Liver (tissue), 3 donors: ENCODE measurements at regions not wholly inside any gene's neighbourhood (a gene's known extent, or its start where the extent isn't known, plus 50 kb on each side); places are given as distances from the start of the nearest gene placed in this dataset.

Experiments used
- EGR1 ChIP-seq, 2 donors: IDR thresholded peaks; 2 replicates each; pipeline ENCODE4 v1.6.1; 2016 to 2018; ENCODE audit warnings: antibody characterized with exemption in 2 of 2, low read depth in 2 of 2
- FOXA1 ChIP-seq: IDR thresholded peaks from 2 replicates; pipeline ENCODE4 v1.6.1; 2016; ENCODE audit warnings: antibody characterized with exemption
- HNF4A ChIP-seq, 2 donors: conservative IDR thresholded peaks; 2 replicates each; pipeline ENCODE4 v1.6.1; 2016; ENCODE audit warnings: antibody characterized with exemption in 2 of 2, mild to moderate bottlenecking in 2 of 2
- JUND ChIP-seq, 2 donors: IDR thresholded peaks; 2 replicates each; pipeline ENCODE4 v1.6.1; 2016; ENCODE audit warnings: antibody characterized with exemption in 2 of 2
- MAX ChIP-seq: IDR thresholded peaks from 2 replicates; pipeline ENCODE4 v1.6.1; 2016; ENCODE audit warnings: antibody characterized with exemption
- RAD21 ChIP-seq, 2 donors: IDR thresholded peaks; 2 replicates each; pipeline ENCODE4 v1.6.1; 2016; ENCODE audit warnings: antibody characterized with exemption in 2 of 2, mild to moderate bottlenecking in 2 of 2
- RXRA ChIP-seq, 2 donors: IDR thresholded peaks; 2 replicates each; pipeline ENCODE4 v1.6.1; 2017 to 2018; ENCODE audit warnings: antibody characterized with exemption in 2 of 2, mild to moderate bottlenecking in 1 of 2
- SP1 ChIP-seq: IDR thresholded peaks from 2 replicates; pipeline ENCODE4 v1.6.1; 2018; ENCODE audit warnings: antibody characterized with exemption, mild to moderate bottlenecking
- TF ChIP-seq, protein P1 (sequence below): IDR thresholded peaks from 2 replicates; pipeline ENCODE4 v1.6.1; 2016; ENCODE audit warnings: antibody characterized with exemption, mild to moderate bottlenecking
- TF ChIP-seq, protein P2 (sequence below): fragments of 150-350 bp; IDR thresholded peaks from 2 replicates; pipeline ENCODE4 v1.5.1; 2017; ENCODE audit warnings: improper control_type of control experiment, low read depth, low read length; ENCODE audit not compliant: missing input control
- donor health status: healthy.
- donor health status: healthy.

DNA sequence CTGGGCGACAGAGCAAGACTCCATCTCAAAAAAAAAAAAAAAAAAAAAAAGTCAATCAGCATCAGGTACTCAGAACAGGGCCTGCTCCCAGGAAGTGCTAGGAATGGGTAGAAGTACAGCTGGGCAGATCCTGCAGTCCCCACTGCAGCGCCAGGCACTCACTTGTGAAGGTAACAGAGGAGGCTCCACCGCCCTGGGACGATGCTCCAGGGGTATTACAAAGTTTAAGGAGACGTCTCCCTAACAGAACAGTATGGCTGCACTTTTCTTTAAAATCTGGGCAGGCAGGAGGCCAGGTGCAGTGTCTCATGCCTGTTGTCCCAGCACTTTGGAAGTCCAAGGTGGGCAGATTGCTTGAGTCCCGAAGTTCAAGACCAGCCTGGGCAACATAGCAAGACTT is 1449.0 kb downstream of the BRD1 start:
- TF ChIP-seq, protein P1, sequence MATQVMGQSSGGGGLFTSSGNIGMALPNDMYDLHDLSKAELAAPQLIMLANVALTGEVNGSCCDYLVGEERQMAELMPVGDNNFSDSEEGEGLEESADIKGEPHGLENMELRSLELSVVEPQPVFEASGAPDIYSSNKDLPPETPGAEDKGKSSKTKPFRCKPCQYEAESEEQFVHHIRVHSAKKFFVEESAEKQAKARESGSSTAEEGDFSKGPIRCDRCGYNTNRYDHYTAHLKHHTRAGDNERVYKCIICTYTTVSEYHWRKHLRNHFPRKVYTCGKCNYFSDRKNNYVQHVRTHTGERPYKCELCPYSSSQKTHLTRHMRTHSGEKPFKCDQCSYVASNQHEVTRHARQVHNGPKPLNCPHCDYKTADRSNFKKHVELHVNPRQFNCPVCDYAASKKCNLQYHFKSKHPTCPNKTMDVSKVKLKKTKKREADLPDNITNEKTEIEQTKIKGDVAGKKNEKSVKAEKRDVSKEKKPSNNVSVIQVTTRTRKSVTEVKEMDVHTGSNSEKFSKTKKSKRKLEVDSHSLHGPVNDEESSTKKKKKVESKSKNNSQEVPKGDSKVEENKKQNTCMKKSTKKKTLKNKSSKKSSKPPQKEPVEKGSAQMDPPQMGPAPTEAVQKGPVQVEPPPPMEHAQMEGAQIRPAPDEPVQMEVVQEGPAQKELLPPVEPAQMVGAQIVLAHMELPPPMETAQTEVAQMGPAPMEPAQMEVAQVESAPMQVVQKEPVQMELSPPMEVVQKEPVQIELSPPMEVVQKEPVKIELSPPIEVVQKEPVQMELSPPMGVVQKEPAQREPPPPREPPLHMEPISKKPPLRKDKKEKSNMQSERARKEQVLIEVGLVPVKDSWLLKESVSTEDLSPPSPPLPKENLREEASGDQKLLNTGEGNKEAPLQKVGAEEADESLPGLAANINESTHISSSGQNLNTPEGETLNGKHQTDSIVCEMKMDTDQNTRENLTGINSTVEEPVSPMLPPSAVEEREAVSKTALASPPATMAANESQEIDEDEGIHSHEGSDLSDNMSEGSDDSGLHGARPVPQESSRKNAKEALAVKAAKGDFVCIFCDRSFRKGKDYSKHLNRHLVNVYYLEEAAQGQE: no peak
- TF ChIP-seq, protein P2, sequence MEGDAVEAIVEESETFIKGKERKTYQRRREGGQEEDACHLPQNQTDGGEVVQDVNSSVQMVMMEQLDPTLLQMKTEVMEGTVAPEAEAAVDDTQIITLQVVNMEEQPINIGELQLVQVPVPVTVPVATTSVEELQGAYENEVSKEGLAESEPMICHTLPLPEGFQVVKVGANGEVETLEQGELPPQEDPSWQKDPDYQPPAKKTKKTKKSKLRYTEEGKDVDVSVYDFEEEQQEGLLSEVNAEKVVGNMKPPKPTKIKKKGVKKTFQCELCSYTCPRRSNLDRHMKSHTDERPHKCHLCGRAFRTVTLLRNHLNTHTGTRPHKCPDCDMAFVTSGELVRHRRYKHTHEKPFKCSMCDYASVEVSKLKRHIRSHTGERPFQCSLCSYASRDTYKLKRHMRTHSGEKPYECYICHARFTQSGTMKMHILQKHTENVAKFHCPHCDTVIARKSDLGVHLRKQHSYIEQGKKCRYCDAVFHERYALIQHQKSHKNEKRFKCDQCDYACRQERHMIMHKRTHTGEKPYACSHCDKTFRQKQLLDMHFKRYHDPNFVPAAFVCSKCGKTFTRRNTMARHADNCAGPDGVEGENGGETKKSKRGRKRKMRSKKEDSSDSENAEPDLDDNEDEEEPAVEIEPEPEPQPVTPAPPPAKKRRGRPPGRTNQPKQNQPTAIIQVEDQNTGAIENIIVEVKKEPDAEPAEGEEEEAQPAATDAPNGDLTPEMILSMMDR: no peak
- TF ChIP-seq JUND (IDR thresholded peaks at IDR 0.05) (no peak), RAD21 (IDR thresholded peaks at IDR 0.05) (no peak), RXRA (IDR thresholded peaks at IDR 0.05) (no peak), SP1 (no peak), EGR1 (IDR thresholded peaks at IDR 0.05; ENCODE audit: low read depth in 2 of 2) (no peak), HNF4A (conservative IDR thresholded peaks at IDR 0.05) (no peak), MAX (no peak), FOXA1 (no peak)
